ENCODE measurements at regions not wholly inside any gene's neighbourhood (a gene's known extent, or its start where the extent isn't known, plus 50 kb on each side); places are given as distances from the start of the nearest gene placed in this dataset.

GRCh38 chr6:23678626-23679025 lies 447.4 kb upstream of the NRSN1 start:
- DNase-seq (ENCODE audit: low read depth) = no peak
- no peak overlapping the region for H3K4me3 ChIP-seq (ENCODE audit: low read depth, low read length)

- H3K4me3 ChIP-seq (ENCODE audit: low read depth, low read length) = no peak overlapping the region
- no peak for DNase-seq (ENCODE audit: low read depth)
These were observed 444.3 kb upstream of the NRSN1 start for GRCh38 chr6:23681743-23682142.

- DNase-seq (ENCODE audit: low read depth) = no peak
- H3K4me3 ChIP-seq (ENCODE audit: low read depth, low read length) = no peak overlapping the region
These were observed 437.4 kb upstream of the NRSN1 start for GRCh38 chr6:23688650-23689049.

GRCh38 chr6:23690453-23691049 lies 435.5 kb upstream of the NRSN1 start:
- no peak overlapping the region for H3K4me3 ChIP-seq (ENCODE audit: low read depth, low read length)
- DNase-seq (ENCODE audit: low read depth) = no peak

- no peak overlapping the region for H3K4me3 ChIP-seq (ENCODE audit: low read depth, low read length)
- no peak for DNase-seq (ENCODE audit: low read depth)
These were observed 433.8 kb upstream of the NRSN1 start for GRCh38 chr6:23692184-23692583.

GRCh38 chr6:23696992-23697391 lies 429.0 kb upstream of the NRSN1 start:
- DNase-seq (ENCODE audit: low read depth) = no peak

GRCh38 chr6:23704479-23705052 lies 421.4 kb upstream of the NRSN1 start:
- no peak overlapping the region for H3K4me3 ChIP-seq (ENCODE audit: low read depth, low read length)
- no peak for DNase-seq (ENCODE audit: low read depth)

More at GRCh38 chr6:23696992-23697391, 429.0 kb upstream of the NRSN1 start:
- H3K4me3 ChIP-seq (ENCODE audit: low read depth, low read length) = no peak overlapping the region

- H3K4me3 ChIP-seq (ENCODE audit: low read depth, low read length) = no peak overlapping the region
- DNase-seq (ENCODE audit: low read depth) = no peak
These were observed 420.3 kb upstream of the NRSN1 start for GRCh38 chr6:23705697-23706096.

GRCh38 chr6:23712756-23713155 lies 413.3 kb upstream of the NRSN1 start:
- no peak overlapping the region for H3K4me3 ChIP-seq (ENCODE audit: low read depth, low read length)
- no peak for DNase-seq (ENCODE audit: low read depth)

GRCh38 chr6:23713211-23713610 lies 412.8 kb upstream of the NRSN1 start:
- DNase-seq (ENCODE audit: low read depth) = no peak

GRCh38 chr6:23728707-23729106 lies 397.3 kb upstream of the NRSN1 start:
- no peak overlapping the region for H3K4me3 ChIP-seq (ENCODE audit: low read depth, low read length)
- no peak for DNase-seq (ENCODE audit: low read depth)

More at GRCh38 chr6:23713211-23713610, 412.8 kb upstream of the NRSN1 start:
- H3K4me3 ChIP-seq (ENCODE audit: low read depth, low read length) = no peak overlapping the region

GRCh38 chr6:23731609-23732008 lies 394.4 kb upstream of the NRSN1 start:
- DNase-seq (ENCODE audit: low read depth) = no peak
- no peak overlapping the region for H3K4me3 ChIP-seq (ENCODE audit: low read depth, low read length)

GRCh38 chr6:23732521-23732920 lies 393.5 kb upstream of the NRSN1 start:
- no peak overlapping the region for H3K4me3 ChIP-seq (ENCODE audit: low read depth, low read length)
- no peak for DNase-seq (ENCODE audit: low read depth)

- DNase-seq (ENCODE audit: low read depth) = no peak
- no peak overlapping the region for H3K4me3 ChIP-seq (ENCODE audit: low read depth, low read length)
These were observed 390.9 kb upstream of the NRSN1 start for GRCh38 chr6:23735151-23735550.

- DNase-seq (ENCODE audit: low read depth) = no peak
- no peak overlapping the region for H3K4me3 ChIP-seq (ENCODE audit: low read depth, low read length)
These were observed 389.4 kb upstream of the NRSN1 start for GRCh38 chr6:23736577-23736976.

GRCh38 chr6:23747239-23747638 lies 378.8 kb upstream of the NRSN1 start:
- H3K4me3 ChIP-seq (ENCODE audit: low read depth, low read length) = no peak overlapping the region
- DNase-seq (ENCODE audit: low read depth) = no peak

GRCh38 chr6:23752414-23752813 lies 373.6 kb upstream of the NRSN1 start:
- no peak for DNase-seq (ENCODE audit: low read depth)
- no peak overlapping the region for H3K4me3 ChIP-seq (ENCODE audit: low read depth, low read length)

GRCh38 chr6:23754197-23754596 lies 371.8 kb upstream of the NRSN1 start:
- no peak overlapping the region for H3K4me3 ChIP-seq (ENCODE audit: low read depth, low read length)

GRCh38 chr6:23775127-23775526 lies 350.9 kb upstream of the NRSN1 start:
- no peak overlapping the region for H3K4me3 ChIP-seq (ENCODE audit: low read depth, low read length)
- DNase-seq (ENCODE audit: low read depth) = no peak

More at GRCh38 chr6:23754197-23754596, 371.8 kb upstream of the NRSN1 start:
- DNase-seq (ENCODE audit: low read depth) = no peak

- H3K4me3 ChIP-seq (ENCODE audit: low read depth, low read length) = no peak overlapping the region
- DNase-seq (ENCODE audit: low read depth) = no peak
These were observed 342.1 kb upstream of the NRSN1 start for GRCh38 chr6:23783901-23784300.

- no peak overlapping the region for H3K4me3 ChIP-seq (ENCODE audit: low read depth, low read length)
- DNase-seq (ENCODE audit: low read depth) = no peak
These were observed 341.6 kb upstream of the NRSN1 start for GRCh38 chr6:23784301-23784919.
